Natural killer cell (primary cell): ENCODE measurements at regions not wholly inside any gene's neighbourhood (a gene's known extent, or its start where the extent isn't known, plus 50 kb on each side); places are given as distances from the start of the nearest gene placed in this dataset.

ENCODE experiments used
- ATAC-seq, 3 donors: fragments of 150-1000 bp in 2 of 3; fragments of 200-7000 bp in 1 of 3; cut with Tn5 transposase; 1 replicate in 1 of 3; 2 replicates in 2 of 3; pipeline ENCODE4 v1.10.0; 2021; ENCODE audit warnings: mild to moderate bottlenecking in 2 of 3, moderate library complexity in 2 of 3
- DNase-seq, 2 donors: peaks; one replicate each; pipeline versions ENCODE4 v3.0.0 to v3.0.0-alpha.2; 2013 to 2021; ENCODE audit warnings: mixed read lengths in 1 of 2
- H3K27ac ChIP-seq: one replicate; pipeline ENCODE4 v1.5.1; 2013; ENCODE audit warnings: mild to moderate bottlenecking, low read length
- H3K27me3 ChIP-seq: one replicate; pipeline ENCODE4 v1.6.1; 2013; ENCODE audit warnings: low read length; ENCODE audit not compliant: control insufficient read depth, insufficient read depth
- H3K36me3 ChIP-seq: one replicate; pipeline ENCODE4 v1.6.1; 2013; ENCODE audit warnings: low read length; ENCODE audit not compliant: control insufficient read depth, insufficient read depth
- H3K4me1 ChIP-seq: one replicate; pipeline ENCODE4 v1.6.1; 2013; ENCODE audit warnings: low read length; ENCODE audit not compliant: control insufficient read depth, insufficient read depth
- H3K4me3 ChIP-seq: one replicate; pipeline ENCODE4 v1.5.1; 2013; ENCODE audit warnings: low read length
- H3K9me3 ChIP-seq: one replicate; pipeline ENCODE4 v1.6.1; 2013; ENCODE audit warnings: low read length; ENCODE audit not compliant: control insufficient read depth, insufficient read depth
- H3K27ac Mint-ChIP-seq, 2 donors: one replicate each; pipeline ENCODE4 v1.8.0; 2022; ENCODE audit warnings: mild to moderate bottlenecking in 2 of 2, mixed read lengths in 2 of 2, moderate library complexity in 1 of 2
- H3K27me3 Mint-ChIP-seq, 2 donors: one replicate each; pipeline ENCODE4 v1.8.0; 2022; ENCODE audit warnings: low read depth in 2 of 2, mixed read lengths in 2 of 2
- H3K36me3 Mint-ChIP-seq: one replicate; pipeline ENCODE4 v1.8.0; 2022; ENCODE audit warnings: mixed read lengths
- H3K4me1 Mint-ChIP-seq, 2 donors: one replicate each; pipeline ENCODE4 v1.8.0; 2022; ENCODE audit warnings: mixed read lengths in 2 of 2
- H3K4me3 Mint-ChIP-seq: one replicate; pipeline ENCODE4 v1.8.0; 2022; ENCODE audit warnings: mild to moderate bottlenecking, moderate library complexity, mixed read lengths
- H3K9me3 Mint-ChIP-seq, 2 donors: one replicate each; pipeline ENCODE4 v1.8.0; 2022; ENCODE audit warnings: mixed read lengths in 2 of 2
- CTCF ChIP-seq: fragments of 200-600 bp; IDR thresholded peaks from one replicate; pipeline ENCODE4 v1.8.0; 2022; ENCODE audit warnings: antibody characterized with exemption
- WGBS: methylation state at CpG from one replicate; pipeline ENCODE4 v1.1.7; 2013; ENCODE audit warnings: missing lambda C conversion rate; ENCODE audit not compliant: insufficient coverage; 5-methylcytosine and 5-hydroxymethylcytosine counted together
- intact Hi-C: fragments of 100-400 bp; cut with micrococcal nuclease; formaldehyde crosslinking; loops from one replicate; pipeline ENCODE4 v1.14.2; 2022

- ATAC-seq (no peak), DNase-seq (no peak)
- H3K4me1 Mint-ChIP-seq = peaks cover 16 to 22% of the 10 kb centered on the region in 2 donors
- intact Hi-C loops = no loop called here
- H3K27me3 ChIP-seq = no peaks in the 10 kb centered on the region
- no peaks in the 10 kb centered on the region for H3K9me3 ChIP-seq
- no peak overlapping the region for H3K4me3 Mint-ChIP-seq
- no peaks in the 10 kb centered on the region for H3K4me1 ChIP-seq
- H3K27ac Mint-ChIP-seq = no peak overlapping the region
- no peaks in the 10 kb centered on the region for H3K9me3 Mint-ChIP-seq
- WGBS = 89% methylated on average over 7 of the region's 9 CpGs
- TF ChIP-seq CTCF = no peak
- no peaks in the 10 kb centered on the region for H3K36me3 Mint-ChIP-seq
- H3K4me3 ChIP-seq = no peak overlapping the region
- H3K36me3 ChIP-seq = no peaks in the 10 kb centered on the region
- H3K27ac ChIP-seq = no peak overlapping the region
- H3K27me3 Mint-ChIP-seq = peaks cover 0 to 16% of the 10 kb centered on the region in 2 donors
Measured at GRCh38 chr10:3464760-3465405, 292.3 kb upstream of the PITRM1 start.

- H3K27me3 Mint-ChIP-seq = no peaks in the 10 kb centered on the region
- Histone ChIP-seq H3K27ac (no peak overlapping the region), H3K9me3 (no peaks in the 10 kb centered on the region), H3K27me3 (no peaks in the 10 kb centered on the region), H3K4me3 (no peak overlapping the region), H3K36me3 (no peaks in the 10 kb centered on the region), H3K4me1 (no peaks in the 10 kb centered on the region)
- ATAC-seq (no peak), DNase-seq (no peak)
- H3K4me1 Mint-ChIP-seq = no peaks in the 10 kb centered on the region
- 76% methylated on average over 2 of the region's 6 CpGs for WGBS
- TF ChIP-seq CTCF = no peak
- H3K27ac Mint-ChIP-seq = no peak overlapping the region
- H3K4me3 Mint-ChIP-seq = no peak overlapping the region
- no peaks in the 10 kb centered on the region for H3K9me3 Mint-ChIP-seq
- H3K36me3 Mint-ChIP-seq = no peaks in the 10 kb centered on the region
- intact Hi-C loops = no loop called here
Measured at GRCh38 chr10:3460420-3461128, 288.0 kb upstream of the PITRM1 start.

GRCh38 chr10:3455385-3456334 is 283.1 kb upstream of the PITRM1 start:
- no peaks in the 10 kb centered on the region for H3K36me3 ChIP-seq
- intact Hi-C loops = no loop called here
- no peaks in the 10 kb centered on the region for H3K9me3 Mint-ChIP-seq
- no peak overlapping the region for H3K4me3 Mint-ChIP-seq
- no peak overlapping the region for H3K4me3 ChIP-seq
- no peaks in the 10 kb centered on the region for H3K4me1 ChIP-seq
- no peaks in the 10 kb centered on the region for H3K27me3 ChIP-seq
- H3K27me3 Mint-ChIP-seq = peaks cover 8 to 14% of the 10 kb centered on the region in 2 donors
- WGBS = 73% methylated on average over 13 of the region's 13 CpGs
- TF ChIP-seq CTCF = no peak
- H3K4me1 Mint-ChIP-seq = no peaks in the 10 kb centered on the region
- DNase-seq (peak in 1 of 2 donors; percentile 21), ATAC-seq (no peak)
- H3K27ac Mint-ChIP-seq = no peak overlapping the region
- H3K27ac ChIP-seq = no peak overlapping the region
- H3K9me3 ChIP-seq = no peaks in the 10 kb centered on the region
- no peaks in the 10 kb centered on the region for H3K36me3 Mint-ChIP-seq
